PC-9 (cell line): ENCODE measurements at regions not wholly inside any gene's neighbourhood (a gene's known extent, or its start where the extent isn't known, plus 50 kb on each side); places are given as distances from the start of the nearest gene placed in this dataset.
"Not testable (repeated sequence)": the region's sequence is repeated elsewhere in the genome, so short reads cannot be mapped to it uniquely, and the experiment has no call there.

Experiments used
- BruUV-seq: library from RNA; stranded (reverse); fragments of 400-500 nt; replicated peaks from 2 replicates; lab custom pipeline; 2021; lab: Mats Ljungman, UMichigan
- CTCF ChIA-PET: fragments of 300-600 bp; sonication (Branson Sonifier 250); formaldehyde crosslinking; loops from one replicate; lab custom pipeline; 2022; ENCODE audit warnings: antibody characterized with exemption; lab: Charles Lee
- POLR2A ChIA-PET: fragments of 300-600 bp; sonication (Branson Sonifier 250); formaldehyde crosslinking; loops from one replicate; lab custom pipeline; 2022; ENCODE audit warnings: antibody characterized with exemption; ENCODE audit not compliant: unreplicated experiment; lab: Charles Lee
- DNase-seq, 2 experiments: peaks; one replicate each; pipeline versions ENCODE4 v3.0.0 to v3.0.0-alpha.2; 2015 to 2022; ENCODE audit warnings: mixed read lengths in 1 of 2
- H2AFZ ChIP-seq: fragments of 200-600 bp; sonication (generic); 2 replicates; pipeline ENCODE4 v1.8.1; 2017; ENCODE audit warnings: antibody characterized with exemption
- H3F3A ChIP-seq: fragments of 200-600 bp; sonication (generic); 2 replicates; pipeline ENCODE4 v1.8.1; 2017; ENCODE audit warnings: antibody characterized with exemption, mild to moderate bottlenecking, low read depth; ENCODE audit not compliant: insufficient read depth
- H3K27ac ChIP-seq: fragments of 200-600 bp; sonication (generic); 2 replicates; pipeline ENCODE4 v1.6.1; 2016; ENCODE audit warnings: mixed run types
- H3K27me3 ChIP-seq: fragments of 200-600 bp; sonication (generic); 2 replicates; pipeline ENCODE4 v1.6.1; 2016; ENCODE audit warnings: low read depth, mixed run types; ENCODE audit not compliant: insufficient read depth
- H3K36me3 ChIP-seq: fragments of 200-600 bp; sonication (generic); 2 replicates; pipeline ENCODE4 v1.6.1; 2016; ENCODE audit warnings: low read depth, mixed run types
- H3K4me1 ChIP-seq: fragments of 200-600 bp; sonication (generic); replicated peaks from 2 replicates; pipeline ENCODE4 v1.6.1; 2016; ENCODE audit warnings: mixed run types; ENCODE audit not compliant: insufficient read depth
- H3K4me2 ChIP-seq: fragments of 200-600 bp; sonication (generic); 2 replicates; pipeline ENCODE4 v1.6.1; 2017; ENCODE audit warnings: mixed run types
- H3K4me3 ChIP-seq: fragments of 200-600 bp; sonication (generic); 2 replicates; pipeline ENCODE4 v1.6.1; 2016; ENCODE audit warnings: mixed run types
- H3K79me2 ChIP-seq: fragments of 200-600 bp; sonication (generic); 2 replicates; pipeline ENCODE4 v1.6.1; 2017; ENCODE audit warnings: low read depth, mixed run types
- H3K9me2 ChIP-seq: fragments of 200-600 bp; sonication (generic); 2 replicates; pipeline ENCODE4 v1.8.1; 2017; ENCODE audit warnings: mild to moderate bottlenecking; ENCODE audit not compliant: insufficient read depth
- H3K9me3 ChIP-seq: fragments of 200-600 bp; sonication (generic); 2 replicates; pipeline ENCODE4 v1.8.1; 2016; ENCODE audit warnings: low read depth; ENCODE audit not compliant: insufficient read depth
- H4K20me1 ChIP-seq: fragments of 200-600 bp; sonication (generic); 2 replicates; pipeline ENCODE4 v1.8.1; 2017; ENCODE audit not compliant: insufficient read depth
- EZH2 ChIP-seq: fragments of 200-600 bp; sonication (generic); IDR thresholded peaks from 2 replicates; pipeline ENCODE4 v1.8.0; 2017; ENCODE audit warnings: antibody characterized with exemption, low read depth
- intact Hi-C: fragments of 100-400 bp; cut with micrococcal nuclease; formaldehyde crosslinking; loops from one replicate; pipeline ENCODE4 v1.10.0; 2022; ENCODE audit not compliant: unreplicated experiment
- TF ChIP-seq, protein P1 (sequence below): fragments of 200-600 bp; sonication (generic); conservative IDR thresholded peaks from 2 replicates; pipeline ENCODE4 v1.6.1; 2017; ENCODE audit warnings: mixed run types, antibody characterized with exemption, mild to moderate bottlenecking, moderate library complexity

DNA sequence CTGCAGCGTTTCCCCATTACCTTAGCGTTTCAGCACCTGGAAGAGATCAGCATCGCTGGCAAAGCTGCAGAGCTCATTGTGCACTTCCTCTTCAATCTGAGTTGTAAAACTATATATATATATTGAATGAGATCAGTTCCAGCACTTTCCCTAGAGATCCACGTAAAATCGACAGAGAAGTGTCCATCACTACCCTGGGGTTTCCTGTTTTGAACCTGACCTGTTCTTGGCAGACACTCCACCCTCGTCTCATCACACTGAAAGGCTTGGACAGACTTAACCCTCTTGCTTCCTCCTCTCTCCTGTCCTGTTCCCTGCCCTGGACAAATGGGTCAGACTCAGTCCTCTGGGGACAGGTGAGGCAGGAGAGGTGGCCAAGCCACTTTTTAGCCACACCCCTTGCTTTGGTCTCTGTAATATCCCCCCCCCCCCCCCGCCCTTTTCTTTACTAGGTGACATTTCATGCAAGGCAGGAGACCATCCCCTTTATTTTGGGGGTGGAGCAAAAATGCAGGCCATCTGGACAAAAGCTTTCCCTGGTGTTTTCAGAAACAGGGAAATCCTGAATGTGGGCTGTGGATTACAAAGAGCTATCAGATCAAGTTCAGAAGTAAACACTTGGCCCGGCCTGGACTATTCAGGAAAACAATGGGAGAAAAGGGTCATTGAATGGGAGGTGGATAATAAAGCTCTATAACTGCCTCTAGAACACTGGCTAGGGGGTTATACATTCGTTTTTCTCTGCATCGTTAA lies 83.7 kb upstream of the KDM7A start:
- no peaks in the 10 kb centered on the region for H3F3A ChIP-seq
- H3K36me3 ChIP-seq = no peaks in the 10 kb centered on the region
- no peak for DNase-seq
- no peak overlapping the region for H3K27ac ChIP-seq
- H3K4me3 ChIP-seq = no peak overlapping the region
- H3K9me3 ChIP-seq = no peaks in the 10 kb centered on the region
- H3K27me3 ChIP-seq = no peaks in the 10 kb centered on the region
- ChIA-PET POLR2A (no interaction called here), CTCF (no interaction called here)
- intact Hi-C loops = no loop called here
- no peaks in the 10 kb centered on the region for H3K9me2 ChIP-seq
- no peaks in the 10 kb centered on the region for H3K79me2 ChIP-seq
- no peak for TF ChIP-seq EZH2
- TF ChIP-seq, protein P1, sequence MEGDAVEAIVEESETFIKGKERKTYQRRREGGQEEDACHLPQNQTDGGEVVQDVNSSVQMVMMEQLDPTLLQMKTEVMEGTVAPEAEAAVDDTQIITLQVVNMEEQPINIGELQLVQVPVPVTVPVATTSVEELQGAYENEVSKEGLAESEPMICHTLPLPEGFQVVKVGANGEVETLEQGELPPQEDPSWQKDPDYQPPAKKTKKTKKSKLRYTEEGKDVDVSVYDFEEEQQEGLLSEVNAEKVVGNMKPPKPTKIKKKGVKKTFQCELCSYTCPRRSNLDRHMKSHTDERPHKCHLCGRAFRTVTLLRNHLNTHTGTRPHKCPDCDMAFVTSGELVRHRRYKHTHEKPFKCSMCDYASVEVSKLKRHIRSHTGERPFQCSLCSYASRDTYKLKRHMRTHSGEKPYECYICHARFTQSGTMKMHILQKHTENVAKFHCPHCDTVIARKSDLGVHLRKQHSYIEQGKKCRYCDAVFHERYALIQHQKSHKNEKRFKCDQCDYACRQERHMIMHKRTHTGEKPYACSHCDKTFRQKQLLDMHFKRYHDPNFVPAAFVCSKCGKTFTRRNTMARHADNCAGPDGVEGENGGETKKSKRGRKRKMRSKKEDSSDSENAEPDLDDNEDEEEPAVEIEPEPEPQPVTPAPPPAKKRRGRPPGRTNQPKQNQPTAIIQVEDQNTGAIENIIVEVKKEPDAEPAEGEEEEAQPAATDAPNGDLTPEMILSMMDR = no peak
- H4K20me1 ChIP-seq = no peaks in the 10 kb centered on the region
- H3K4me2 ChIP-seq = no peak overlapping the region
- H3K4me1 ChIP-seq = no peaks in the 10 kb centered on the region
- no peak overlapping the region for H2AFZ ChIP-seq
- BruUV-seq = no TSS peak

DNA sequence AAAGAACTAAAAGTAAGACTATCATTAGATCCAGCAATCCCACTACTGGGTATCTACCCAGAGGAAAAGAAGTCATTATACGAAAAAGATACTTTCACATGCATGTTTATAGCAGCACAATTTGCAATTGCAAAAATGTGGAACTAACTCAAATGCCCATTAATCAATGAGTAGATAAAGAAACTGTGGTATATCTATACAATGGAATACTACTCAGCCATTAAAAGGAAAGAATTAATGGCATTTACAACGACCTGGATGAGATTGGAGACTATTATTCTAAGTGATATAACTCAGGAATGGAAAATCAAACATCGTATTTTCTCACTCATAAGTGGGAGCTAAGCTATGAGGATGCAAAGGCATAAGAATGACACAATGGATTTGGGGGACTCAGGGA lies 80.5 kb upstream of the KDM7A start:
- H3K4me2 ChIP-seq, H3K9me2 ChIP-seq, H4K20me1 ChIP-seq, DNase-seq, H3K79me2 ChIP-seq, H2AFZ ChIP-seq, H3K4me1 ChIP-seq, intact Hi-C loops, H3K9me3 ChIP-seq, CTCF ChIA-PET, H3K36me3 ChIP-seq, H3K4me3 ChIP-seq, H3F3A ChIP-seq, POLR2A ChIA-PET, BruUV-seq, H3K27me3 ChIP-seq, H3K27ac ChIP-seq: not testable (repeated sequence)

DNA sequence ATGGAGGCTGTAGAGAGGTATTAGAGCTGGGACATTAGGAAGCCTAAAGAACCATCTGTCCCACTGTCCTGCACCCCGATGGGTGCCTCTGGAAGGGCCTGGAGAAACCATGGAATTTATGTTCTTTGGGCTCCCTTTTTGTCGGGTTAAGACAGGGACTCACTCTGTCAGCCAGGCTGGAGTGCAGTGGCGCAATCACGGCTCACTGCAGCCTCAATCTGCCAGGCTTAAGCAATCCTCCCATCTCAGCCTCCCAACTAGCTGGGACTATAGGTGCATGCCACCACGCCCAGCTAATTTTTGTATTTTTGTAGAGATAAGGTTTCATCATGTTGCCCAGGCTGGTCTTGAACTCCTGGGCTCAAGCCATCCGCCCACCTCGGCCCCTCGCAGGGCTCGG lies 78.2 kb upstream of the KDM7A start:
- POLR2A ChIA-PET, H3K4me3 ChIP-seq, H3K4me1 ChIP-seq, H3K27ac ChIP-seq, H3K9me3 ChIP-seq, H3K27me3 ChIP-seq, H2AFZ ChIP-seq, intact Hi-C loops, H3K4me2 ChIP-seq, H3K9me2 ChIP-seq, CTCF ChIA-PET, BruUV-seq, H4K20me1 ChIP-seq, H3K36me3 ChIP-seq, DNase-seq, H3K79me2 ChIP-seq, H3F3A ChIP-seq: not testable (repeated sequence)

DNA sequence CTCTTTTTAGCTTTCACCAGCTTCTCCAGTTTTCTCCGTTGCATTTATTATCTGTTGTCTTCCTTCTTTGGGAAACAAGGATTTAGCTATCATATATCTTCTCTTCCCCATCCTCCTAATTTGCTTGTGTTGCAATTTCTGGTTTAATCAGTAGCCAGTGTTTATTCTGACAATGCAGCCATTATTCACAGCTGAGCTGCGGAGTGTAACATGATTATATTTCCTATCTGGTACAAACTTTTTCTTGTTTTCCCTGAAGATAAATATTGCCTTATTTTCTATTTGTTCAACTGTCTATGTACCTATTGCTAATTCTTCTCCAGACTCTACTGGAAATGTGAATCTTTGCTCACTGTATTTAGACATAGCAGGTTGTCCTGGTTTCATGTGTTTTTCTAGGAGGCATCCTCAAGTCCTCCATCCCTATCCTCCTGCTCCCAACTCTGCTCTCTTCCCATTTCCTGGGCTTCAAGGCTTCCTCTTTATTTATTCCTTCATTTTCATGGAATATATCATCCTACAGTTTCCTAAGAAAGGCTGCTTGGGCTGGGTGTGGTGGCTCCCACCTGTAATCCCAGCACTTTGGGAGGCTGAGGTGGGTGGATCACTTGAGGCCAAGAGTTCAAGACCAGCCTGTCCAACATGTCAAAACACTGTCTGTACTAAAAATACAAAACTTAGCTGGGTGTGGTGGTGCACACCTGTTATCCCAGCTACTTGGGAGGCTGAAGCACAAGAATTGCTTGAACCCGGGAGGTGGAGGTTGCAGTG lies 72.4 kb upstream of the KDM7A start:
- Histone ChIP-seq H3K27ac (no peak overlapping the region), H3K36me3 (no peaks in the 10 kb centered on the region), H3K4me3 (no peak overlapping the region), H3K27me3 (no peaks in the 10 kb centered on the region), H3F3A (no peaks in the 10 kb centered on the region), H4K20me1 (no peaks in the 10 kb centered on the region), H2AFZ (no peak overlapping the region), H3K9me3 (no peaks in the 10 kb centered on the region), H3K79me2 (no peaks in the 10 kb centered on the region), H3K9me2 (no peaks in the 10 kb centered on the region), H3K4me2 (no peak overlapping the region), H3K4me1 (no peaks in the 10 kb centered on the region)
- BruUV-seq = no TSS peak
- TF ChIP-seq, protein P1 = no peak
- no peak for TF ChIP-seq EZH2
- ChIA-PET CTCF (no interaction called here), POLR2A (no interaction called here)
- no peak for DNase-seq
- intact Hi-C loops = no loop called here
